ENCODE measurements at regions not wholly inside any gene's neighbourhood (a gene's known extent, or its start where the extent isn't known, plus 50 kb on each side); places are given as distances from the start of the nearest gene placed in this dataset.

DNA sequence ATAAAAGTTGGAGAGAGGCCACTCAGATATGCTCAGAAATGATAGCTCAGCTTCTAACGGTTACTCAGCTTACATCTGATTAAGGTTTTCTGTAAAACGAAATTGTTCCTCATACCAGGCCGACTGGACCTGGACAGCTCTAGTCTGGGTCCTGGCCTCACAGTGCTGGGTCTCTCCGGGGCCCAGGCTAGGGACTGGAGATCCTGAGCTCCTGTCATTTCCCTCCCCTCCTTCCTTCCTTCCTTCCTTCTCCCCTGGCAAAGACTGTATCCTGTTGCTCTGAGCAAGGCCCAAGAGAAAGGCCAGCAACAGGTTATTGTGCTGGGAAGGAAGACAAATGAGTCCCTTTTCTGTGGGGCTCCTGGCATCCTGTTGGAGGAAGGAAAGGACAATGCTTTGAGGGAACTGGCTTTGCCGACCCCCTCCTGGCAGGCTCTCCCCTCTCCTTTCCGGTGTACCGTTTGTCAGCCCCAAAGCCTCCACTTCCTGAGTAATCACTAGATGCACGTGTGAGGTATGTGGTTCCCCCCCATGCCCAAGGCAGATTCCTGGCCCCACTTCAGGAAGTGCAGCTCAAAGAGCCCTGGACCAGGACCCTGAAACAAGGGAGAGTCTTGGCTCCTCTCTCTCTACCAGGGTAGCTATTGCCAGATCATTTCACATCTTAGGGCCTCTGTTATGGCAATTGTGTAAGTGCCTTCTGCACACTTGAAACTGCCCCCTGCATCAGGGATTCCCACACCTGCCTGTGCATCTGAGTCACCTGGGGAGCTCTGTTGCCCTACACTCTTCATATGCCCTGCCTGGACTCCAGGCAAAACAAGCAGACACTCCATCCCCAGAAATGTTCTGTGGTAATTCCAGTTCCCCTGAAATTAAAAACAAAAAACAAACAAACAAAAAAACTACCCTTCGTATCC is 212.7 kb upstream of the FGGY start:
- no peak overlapping the region for H3K4me2 ChIP-seq (ENCODE audit: low read depth, low read length, poor library complexity, severe bottlenecking)
- H4K20me1 ChIP-seq (ENCODE audit: insufficient read depth, low read depth, low read length) = no peaks in the 10 kb centered on the region
- no peaks in the 10 kb centered on the region for H3K9me2 ChIP-seq (replicated peaks; ENCODE audit: insufficient read depth, low read length)
- no peak overlapping the region for H2AFZ ChIP-seq (ENCODE audit: low read length)
- H3K27ac ChIP-seq (ENCODE audit: low read length) = no peak overlapping the region
- no peaks in the 10 kb centered on the region for H3K27me3 ChIP-seq (ENCODE audit: low read length)
- no peak overlapping the region for H3K9ac ChIP-seq (ENCODE audit: low read length)
- no peaks in the 10 kb centered on the region for H3K4me1 ChIP-seq (ENCODE audit: low read length)
- DNase-seq = no peak
- H3K9me3 ChIP-seq (ENCODE audit: low read length) = no peaks in the 10 kb centered on the region
- H3K4me3 ChIP-seq (ENCODE audit: low read length) = no peak overlapping the region
- H3K79me2 ChIP-seq (ENCODE audit: low read length) = no peaks in the 10 kb centered on the region
- H3K36me3 ChIP-seq (ENCODE audit: insufficient read depth, low read length) = no peaks in the 10 kb centered on the region

GRCh38 chr1:59085101-59085500 is 211.8 kb upstream of the FGGY start:
- no peaks in the 10 kb centered on the region for H3K9me2 ChIP-seq (replicated peaks; ENCODE audit: insufficient read depth, low read length)
- no peak overlapping the region for H3K27ac ChIP-seq (ENCODE audit: low read length)
- no peaks in the 10 kb centered on the region for H3K9me3 ChIP-seq (ENCODE audit: low read length)
- no peaks in the 10 kb centered on the region for H3K4me1 ChIP-seq (ENCODE audit: low read length)
- H3K27me3 ChIP-seq (ENCODE audit: low read length) = no peaks in the 10 kb centered on the region
- no peak overlapping the region for H3K9ac ChIP-seq (ENCODE audit: low read length)
- no peak overlapping the region for H3K4me2 ChIP-seq (ENCODE audit: low read depth, low read length, poor library complexity, severe bottlenecking)
- no peaks in the 10 kb centered on the region for H4K20me1 ChIP-seq (ENCODE audit: insufficient read depth, low read depth, low read length)
- no peaks in the 10 kb centered on the region for H3K36me3 ChIP-seq (ENCODE audit: insufficient read depth, low read length)
- no peaks in the 10 kb centered on the region for H3K79me2 ChIP-seq (ENCODE audit: low read length)
- DNase-seq = no peak
- no peak overlapping the region for H2AFZ ChIP-seq (ENCODE audit: low read length)
- no peak overlapping the region for H3K4me3 ChIP-seq (ENCODE audit: low read length)

DNA sequence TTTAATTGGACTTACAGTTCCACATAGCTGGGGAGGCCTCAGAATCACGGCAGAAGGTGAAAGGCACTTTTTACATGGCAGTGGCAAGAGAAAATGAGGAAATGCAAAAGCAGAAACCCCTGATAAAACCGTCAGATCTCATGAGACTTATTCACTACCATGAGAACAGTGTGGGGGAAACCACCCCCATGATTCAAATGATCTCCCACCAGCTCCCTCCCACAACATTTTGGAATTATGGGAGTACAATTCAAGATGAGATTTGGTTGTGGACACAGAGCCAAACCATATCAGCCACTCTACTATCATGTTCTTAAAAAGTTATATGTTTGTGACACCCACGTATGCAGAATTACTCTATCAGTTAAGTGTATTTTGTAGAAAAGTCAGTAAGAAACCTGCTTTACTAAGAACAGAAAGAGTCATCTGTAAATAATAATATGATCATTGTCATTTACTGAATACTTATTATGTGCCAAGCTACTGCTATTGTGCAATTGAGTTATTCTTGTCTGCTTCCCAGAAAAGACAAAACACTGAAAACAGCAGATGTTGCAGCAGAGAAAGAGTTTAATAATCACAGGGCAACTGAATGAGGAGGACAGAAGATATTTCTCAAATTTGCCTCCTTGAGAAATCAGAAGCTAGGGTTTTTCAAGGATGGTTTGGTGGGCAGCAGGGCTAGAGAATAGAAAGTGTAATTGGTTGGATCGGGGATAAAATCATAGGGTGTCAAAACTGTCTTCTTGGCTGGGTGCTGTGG is 207.7 kb upstream of the FGGY start:
- Histone ChIP-seq H2AFZ (ENCODE audit: low read length) (no peak overlapping the region), H3K36me3 (ENCODE audit: insufficient read depth, low read length) (no peaks in the 10 kb centered on the region), H3K4me3 (ENCODE audit: low read length) (no peak overlapping the region), H3K79me2 (ENCODE audit: low read length) (no peaks in the 10 kb centered on the region), H3K9ac (ENCODE audit: low read length) (no peak overlapping the region), H3K4me2 (ENCODE audit: low read depth, low read length, poor library complexity, severe bottlenecking) (no peak overlapping the region), H3K9me3 (ENCODE audit: low read length) (no peaks in the 10 kb centered on the region), H3K27me3 (ENCODE audit: low read length) (no peaks in the 10 kb centered on the region), H4K20me1 (ENCODE audit: insufficient read depth, low read depth, low read length) (no peaks in the 10 kb centered on the region), H3K27ac (ENCODE audit: low read length) (no peak overlapping the region), H3K4me1 (ENCODE audit: low read length) (no peaks in the 10 kb centered on the region), H3K9me2 (replicated peaks; ENCODE audit: insufficient read depth, low read length) (no peaks in the 10 kb centered on the region)
- no peak for DNase-seq

DNA sequence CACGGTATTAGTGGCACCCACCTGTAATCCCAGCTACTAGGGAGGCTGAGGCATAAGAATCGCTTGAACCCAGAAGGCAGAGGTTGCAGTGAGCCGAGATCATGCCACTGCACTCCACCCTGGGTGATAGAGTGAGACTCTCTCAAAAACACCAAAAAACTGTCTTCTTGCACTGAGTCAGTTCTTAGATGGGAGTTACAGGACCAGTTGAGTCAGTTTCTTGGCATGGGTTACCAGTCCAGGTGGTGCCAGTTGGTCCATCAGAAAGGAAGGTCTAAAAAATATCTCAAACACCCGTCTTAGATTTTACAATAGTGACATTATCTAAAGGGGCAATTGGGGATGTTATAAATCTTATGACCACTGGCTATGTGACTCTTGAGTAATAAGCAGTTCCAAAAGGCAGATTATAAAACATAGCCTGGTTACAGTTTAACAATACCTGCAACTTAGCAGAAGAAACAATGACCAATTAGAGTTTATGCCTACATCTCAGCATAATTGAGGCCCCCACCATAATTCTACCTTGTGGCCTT is 206.9 kb upstream of the FGGY start:
- Histone ChIP-seq H3K4me2 (ENCODE audit: low read depth, low read length, poor library complexity, severe bottlenecking) (no peak overlapping the region), H3K4me3 (ENCODE audit: low read length) (no peak overlapping the region), H2AFZ (ENCODE audit: low read length) (no peak overlapping the region), H3K27me3 (ENCODE audit: low read length) (no peaks in the 10 kb centered on the region), H3K27ac (ENCODE audit: low read length) (no peak overlapping the region), H3K9ac (ENCODE audit: low read length) (no peak overlapping the region), H3K79me2 (ENCODE audit: low read length) (no peaks in the 10 kb centered on the region), H4K20me1 (ENCODE audit: insufficient read depth, low read depth, low read length) (no peaks in the 10 kb centered on the region), H3K9me3 (ENCODE audit: low read length) (no peaks in the 10 kb centered on the region), H3K4me1 (ENCODE audit: low read length) (no peaks in the 10 kb centered on the region), H3K36me3 (ENCODE audit: insufficient read depth, low read length) (no peaks in the 10 kb centered on the region), H3K9me2 (replicated peaks; ENCODE audit: insufficient read depth, low read length) (no peaks in the 10 kb centered on the region)
- no peak for DNase-seq

- Histone ChIP-seq H4K20me1 (ENCODE audit: insufficient read depth, low read depth, low read length) (no peaks in the 10 kb centered on the region), H3K9me3 (ENCODE audit: low read length) (no peaks in the 10 kb centered on the region), H3K4me2 (ENCODE audit: low read depth, low read length, poor library complexity, severe bottlenecking) (no peak overlapping the region), H2AFZ (ENCODE audit: low read length) (no peak overlapping the region), H3K9me2 (replicated peaks; ENCODE audit: insufficient read depth, low read length) (no peaks in the 10 kb centered on the region), H3K27ac (ENCODE audit: low read length) (no peak overlapping the region), H3K4me1 (ENCODE audit: low read length) (no peaks in the 10 kb centered on the region), H3K4me3 (ENCODE audit: low read length) (no peak overlapping the region), H3K9ac (ENCODE audit: low read length) (no peak overlapping the region), H3K79me2 (ENCODE audit: low read length) (no peaks in the 10 kb centered on the region), H3K27me3 (ENCODE audit: low read length) (no peaks in the 10 kb centered on the region), H3K36me3 (ENCODE audit: insufficient read depth, low read length) (no peaks in the 10 kb centered on the region)
- no peak for DNase-seq
Measured at GRCh38 chr1:59092126-59092525, 204.8 kb upstream of the FGGY start.

DNA sequence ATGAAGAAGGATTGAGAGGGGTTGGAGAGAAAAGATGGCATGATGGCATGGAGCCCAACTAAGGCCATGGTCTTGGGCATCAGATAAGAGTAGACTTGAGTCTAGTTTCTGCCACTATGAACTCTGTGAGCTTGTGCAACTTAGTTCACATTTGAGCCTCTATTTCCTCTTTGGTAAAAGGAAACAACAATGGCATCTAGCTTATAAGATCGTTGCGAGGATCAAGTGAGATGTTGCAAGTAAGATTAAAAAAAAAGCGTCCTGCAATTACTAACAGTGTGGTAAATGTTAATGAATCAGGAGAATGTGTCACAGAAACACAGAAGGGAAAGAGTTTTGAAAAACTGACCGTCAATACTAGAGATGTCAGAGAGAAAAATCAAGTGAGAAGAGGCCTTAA is 202.9 kb upstream of the FGGY start:
- H3K79me2 ChIP-seq (ENCODE audit: low read length) = no peaks in the 10 kb centered on the region
- H3K4me3 ChIP-seq (ENCODE audit: low read length) = no peak overlapping the region
- no peak for DNase-seq
- H4K20me1 ChIP-seq (ENCODE audit: insufficient read depth, low read depth, low read length) = no peaks in the 10 kb centered on the region
- no peak overlapping the region for H3K4me2 ChIP-seq (ENCODE audit: low read depth, low read length, poor library complexity, severe bottlenecking)
- no peaks in the 10 kb centered on the region for H3K36me3 ChIP-seq (ENCODE audit: insufficient read depth, low read length)
- H3K9me2 ChIP-seq (replicated peaks; ENCODE audit: insufficient read depth, low read length) = no peaks in the 10 kb centered on the region
- H3K9ac ChIP-seq (ENCODE audit: low read length) = no peak overlapping the region
- H3K4me1 ChIP-seq (ENCODE audit: low read length) = no peaks in the 10 kb centered on the region
- no peak overlapping the region for H2AFZ ChIP-seq (ENCODE audit: low read length)
- H3K27me3 ChIP-seq (ENCODE audit: low read length) = no peaks in the 10 kb centered on the region
- no peak overlapping the region for H3K27ac ChIP-seq (ENCODE audit: low read length)
- H3K9me3 ChIP-seq (ENCODE audit: low read length) = no peaks in the 10 kb centered on the region

DNA sequence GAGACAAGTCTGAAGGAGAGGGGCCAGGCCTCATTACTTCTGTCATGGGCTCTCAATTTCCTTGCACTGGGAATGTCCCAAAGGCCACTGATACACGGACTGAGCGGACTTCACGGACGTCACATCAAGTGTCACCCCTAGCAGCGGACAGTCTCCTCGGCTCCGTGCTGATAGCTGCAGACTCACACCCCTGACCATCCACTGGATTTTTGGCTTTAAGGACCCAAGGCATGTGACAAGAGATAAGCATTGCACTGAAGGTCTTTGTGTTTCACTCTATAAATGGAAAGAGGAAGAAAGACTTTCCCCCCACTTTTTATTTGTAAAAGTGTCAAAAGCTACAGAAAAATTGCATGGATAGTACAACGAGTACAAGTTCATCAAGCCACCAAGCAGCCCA is 200.4 kb upstream of the FGGY start:
- Histone ChIP-seq H3K27me3 (ENCODE audit: low read length) (no peaks in the 10 kb centered on the region; the same call in 1 of the 2 replicates), H3K79me2 (ENCODE audit: low read length) (no peaks in the 10 kb centered on the region), H3K9ac (ENCODE audit: low read length) (no peak overlapping the region), H3K4me1 (ENCODE audit: low read length) (no peaks in the 10 kb centered on the region), H3K9me3 (ENCODE audit: low read length) (0 out of 2 replicates have a peak, but pooled peaks cover under 1% of the 10 kb centered on the region), H3K4me3 (ENCODE audit: low read length) (no peak overlapping the region), H3K9me2 (replicated peaks; ENCODE audit: insufficient read depth, low read length) (no peaks in the 10 kb centered on the region), H4K20me1 (ENCODE audit: insufficient read depth, low read depth, low read length) (no peaks in the 10 kb centered on the region), H2AFZ (ENCODE audit: low read length) (no peak overlapping the region), H3K27ac (ENCODE audit: low read length) (no peak overlapping the region), H3K36me3 (ENCODE audit: insufficient read depth, low read length) (no peaks in the 10 kb centered on the region), H3K4me2 (ENCODE audit: low read depth, low read length, poor library complexity, severe bottlenecking) (no peak overlapping the region)
- no peak for DNase-seq

- H3K4me2 ChIP-seq (ENCODE audit: low read depth, low read length, poor library complexity, severe bottlenecking) = no peak overlapping the region
- no peak overlapping the region for H3K27ac ChIP-seq (ENCODE audit: low read length)
- H3K9me3 ChIP-seq (ENCODE audit: low read length) = 0 out of 2 replicates have a peak, but pooled peaks cover 4% of the 10 kb centered on the region
- no peak overlapping the region for H2AFZ ChIP-seq (ENCODE audit: low read length)
- H4K20me1 ChIP-seq (ENCODE audit: insufficient read depth, low read depth, low read length) = no peaks in the 10 kb centered on the region
- H3K36me3 ChIP-seq (ENCODE audit: insufficient read depth, low read length) = no peaks in the 10 kb centered on the region
- H3K79me2 ChIP-seq (ENCODE audit: low read length) = no peaks in the 10 kb centered on the region
- no peak for DNase-seq
- H3K4me3 ChIP-seq (ENCODE audit: low read length) = no peak overlapping the region
- H3K9ac ChIP-seq (ENCODE audit: low read length) = no peak overlapping the region
- no peaks in the 10 kb centered on the region for H3K9me2 ChIP-seq (replicated peaks; ENCODE audit: insufficient read depth, low read length)
- H3K4me1 ChIP-seq (ENCODE audit: low read length) = no peaks in the 10 kb centered on the region
- H3K27me3 ChIP-seq (ENCODE audit: low read length) = no peaks in the 10 kb centered on the region; the same call in 1 of the 2 replicates
Measured at GRCh38 chr1:59098655-59099054, 198.2 kb upstream of the FGGY start.

Data from Karpas-422 (cell line).